LoVo (cell line): ENCODE measurements at regions not wholly inside any gene's neighbourhood (a gene's known extent, or its start where the extent isn't known, plus 50 kb on each side); places are given as distances from the start of the nearest gene placed in this dataset.

Source experiments
- DNase-seq: peaks from one replicate; pipeline ENCODE4 v3.0.0-alpha.2; 2016; ENCODE audit warnings: low spot score

DNA sequence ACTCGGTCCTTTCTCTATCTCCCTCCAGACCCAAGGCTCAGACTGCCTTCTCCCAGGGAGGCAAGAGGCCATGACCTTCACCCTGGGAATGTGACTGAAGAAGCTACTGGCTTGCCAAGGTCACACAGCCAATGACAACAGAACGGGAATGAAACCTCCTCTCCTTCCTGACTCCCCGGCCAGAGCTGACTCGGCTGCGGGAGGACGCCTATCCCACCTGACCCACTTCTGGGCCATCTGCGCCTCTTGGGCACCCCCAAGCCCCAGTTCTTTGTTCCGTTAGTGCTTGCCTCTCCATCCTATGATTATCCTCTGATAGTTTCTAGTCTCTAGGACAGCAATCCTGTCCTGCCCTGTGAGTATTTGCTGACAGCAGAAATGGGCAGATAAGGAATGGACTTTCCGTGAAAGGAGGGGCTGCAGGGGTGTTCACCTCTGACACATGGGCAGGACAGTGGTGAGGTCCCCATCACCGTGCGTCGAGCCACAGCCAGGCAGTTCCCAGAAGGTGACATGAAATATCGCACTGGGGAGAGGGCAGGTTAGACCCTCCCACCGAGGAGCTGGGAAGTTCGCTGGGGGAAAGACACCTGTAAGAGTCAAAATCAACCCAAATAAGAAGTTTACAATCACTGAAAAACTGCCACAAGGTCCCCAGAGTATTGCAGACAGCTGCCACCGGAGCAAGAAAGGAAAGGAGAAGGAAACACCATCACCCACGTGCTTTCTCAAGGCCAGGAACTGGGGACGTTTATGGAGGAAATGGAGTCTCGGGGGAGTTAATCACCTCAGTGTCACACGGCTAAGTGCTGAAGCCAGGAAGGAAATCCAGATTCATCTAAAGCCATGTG is 63.0 kb downstream of the INSIG1 start:
- no peak for DNase-seq

DNA sequence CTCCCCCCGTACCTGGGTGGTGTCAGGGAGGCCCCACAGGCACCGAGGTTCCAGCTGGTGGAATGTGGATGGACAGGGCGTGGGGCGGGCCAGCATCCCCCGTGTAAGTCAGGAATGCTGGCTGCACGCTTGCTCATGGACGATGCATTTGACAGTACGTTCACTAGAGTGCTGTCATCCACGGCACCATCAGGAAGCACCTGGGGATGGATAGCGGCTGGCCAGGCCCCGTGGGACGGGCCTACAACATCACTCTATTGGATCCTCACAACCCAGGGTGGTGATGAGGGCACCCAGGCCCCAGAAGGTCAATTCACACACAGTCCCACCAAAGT is 63.6 kb downstream of the INSIG1 start:
- DNase-seq: no peak

DNA sequence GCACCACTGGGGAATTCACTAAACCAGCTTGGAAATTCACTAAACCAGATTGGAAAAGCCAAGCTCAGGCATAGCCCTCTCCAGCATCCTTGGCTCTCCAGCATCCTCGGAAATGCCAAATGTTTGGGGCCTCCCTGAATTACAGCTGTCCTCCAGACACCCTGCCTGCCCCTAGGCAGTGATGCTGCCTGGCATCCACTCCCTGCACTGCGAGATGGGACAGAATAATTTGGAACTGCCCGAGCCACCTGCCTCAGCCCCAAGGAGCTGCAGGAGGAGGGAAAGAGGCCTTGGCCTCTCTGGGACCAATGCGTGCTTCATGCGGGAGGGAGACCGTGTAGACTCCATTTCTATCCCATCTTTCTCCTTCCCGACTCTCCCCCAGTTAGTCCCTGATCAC is 64.3 kb downstream of the INSIG1 start:
- no peak for DNase-seq

DNA sequence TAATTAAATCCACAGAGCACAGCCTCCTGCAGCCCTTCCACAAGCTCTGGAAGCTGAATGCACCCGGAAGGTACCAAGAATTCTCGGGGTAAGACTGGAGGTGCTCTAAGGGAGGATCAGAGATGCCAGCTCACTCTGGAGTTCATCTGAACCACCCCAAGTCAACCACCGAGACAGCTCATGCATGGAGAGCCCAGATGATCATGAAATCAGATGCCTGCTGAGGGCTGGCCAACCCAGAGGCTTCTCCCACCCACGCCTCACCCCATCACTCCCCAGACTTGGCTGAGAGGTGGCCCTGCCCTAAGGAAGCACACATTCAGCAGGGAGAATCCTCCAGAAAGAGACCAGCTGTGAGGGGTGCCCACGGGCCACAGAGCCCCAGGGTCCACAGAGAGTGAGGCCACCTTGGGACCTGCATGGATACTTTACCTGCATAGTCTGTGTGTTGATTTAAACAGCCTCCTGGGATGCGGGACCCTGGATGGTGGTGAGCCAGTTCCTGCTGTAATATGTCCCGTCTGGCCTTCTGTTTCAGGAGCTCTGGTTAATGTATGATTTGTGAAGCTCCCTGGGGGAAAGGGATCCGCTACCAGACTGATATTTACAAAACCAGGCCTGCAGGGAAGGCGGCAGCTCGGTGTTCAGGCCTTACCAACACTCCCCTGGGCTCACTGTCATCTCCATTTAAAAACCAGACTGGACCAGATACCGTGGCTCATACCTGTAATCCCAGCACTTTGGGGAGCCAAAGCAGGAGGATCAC is 64.9 kb downstream of the INSIG1 start:
- DNase-seq: no peak

DNA sequence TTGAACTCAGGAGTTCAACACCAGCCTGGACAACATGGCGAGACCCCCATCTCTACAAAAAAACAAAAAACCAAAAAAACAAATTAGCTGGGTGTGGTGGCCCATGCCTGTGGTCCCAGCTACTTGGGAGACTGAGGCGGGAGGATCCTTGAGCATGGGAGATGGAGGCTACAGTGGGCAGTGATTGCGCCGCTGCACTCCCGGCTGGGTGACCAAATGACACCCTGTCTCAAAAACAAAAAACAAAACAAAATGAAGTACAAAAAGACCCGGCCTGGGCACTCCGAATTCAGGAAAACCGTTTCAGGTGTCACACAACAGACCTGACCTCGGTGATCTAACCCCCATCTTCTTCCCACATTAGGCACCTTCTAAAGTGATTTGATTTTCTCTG is 65.5 kb downstream of the INSIG1 start:
- DNase-seq: no peak

DNA sequence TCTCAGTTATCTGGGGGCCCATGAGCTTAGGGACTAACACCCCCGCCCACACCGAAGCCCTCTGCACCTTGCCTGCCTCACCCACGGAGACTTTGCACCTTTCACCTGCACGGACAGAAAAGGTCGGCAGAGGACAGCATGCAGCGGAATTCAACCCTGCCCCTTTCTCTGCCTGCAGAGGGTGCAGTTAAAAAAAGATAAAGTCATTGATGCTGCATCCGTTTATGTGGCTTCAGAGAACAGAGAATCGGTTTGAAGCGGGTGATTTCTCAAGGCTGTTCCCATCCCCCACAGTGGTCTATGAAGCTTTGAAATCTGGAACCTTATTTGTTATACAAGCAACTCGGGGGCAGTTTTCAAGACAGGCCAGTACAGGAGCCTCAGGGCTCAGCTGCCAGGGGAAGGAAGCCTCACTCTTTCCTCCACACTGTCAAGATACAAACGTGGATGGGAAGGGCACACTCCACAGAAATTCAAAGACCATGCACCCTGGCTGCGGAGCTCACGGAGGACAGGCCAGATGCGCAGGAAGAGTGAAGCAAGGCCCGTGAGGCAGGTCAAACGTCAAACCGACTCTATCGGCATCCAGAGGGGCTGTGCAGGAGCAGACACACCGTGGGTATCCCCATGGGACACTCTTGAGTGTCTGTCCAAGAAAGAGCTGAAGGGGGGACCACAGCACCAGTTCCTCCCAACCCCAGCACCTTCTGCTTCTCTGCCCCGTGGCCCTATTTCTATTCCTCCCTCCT is 66.3 kb downstream of the INSIG1 start:
- no peak for DNase-seq

DNA sequence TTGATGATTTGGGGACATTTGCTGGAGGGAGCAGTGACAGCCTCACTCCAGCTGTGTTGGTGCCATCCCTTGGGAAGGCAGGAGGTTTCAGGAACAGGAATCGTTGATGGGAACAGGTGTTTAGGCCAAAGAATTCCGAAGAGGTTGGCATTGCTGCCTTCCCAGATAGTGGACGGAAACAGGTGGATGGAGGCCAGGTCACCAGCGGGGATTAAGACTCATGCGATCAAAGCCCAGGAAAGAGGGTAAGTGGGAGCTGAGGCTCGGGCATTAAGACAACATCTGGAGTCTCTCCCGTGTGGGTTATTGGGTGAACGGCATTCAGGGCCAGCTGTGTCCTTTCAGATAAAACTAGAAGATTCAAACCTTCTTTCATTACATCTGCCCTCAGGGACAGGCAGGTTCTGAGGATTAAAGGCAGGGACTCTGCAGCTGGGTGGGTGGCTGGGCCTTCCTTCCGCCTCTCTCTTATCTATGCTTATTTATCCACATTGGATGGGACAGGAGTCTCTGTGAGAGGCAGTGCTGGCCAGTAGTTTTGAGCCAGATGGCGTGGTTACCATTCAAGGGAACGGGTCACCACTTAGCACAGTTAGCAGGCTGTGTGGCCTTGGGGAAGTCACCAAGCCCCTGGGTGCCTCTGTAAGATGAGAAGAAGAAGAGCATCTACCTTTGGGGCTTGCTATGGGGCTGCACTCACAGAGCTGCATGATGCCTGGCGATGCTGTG is 67.6 kb downstream of the INSIG1 start:
- no peak for DNase-seq

DNA sequence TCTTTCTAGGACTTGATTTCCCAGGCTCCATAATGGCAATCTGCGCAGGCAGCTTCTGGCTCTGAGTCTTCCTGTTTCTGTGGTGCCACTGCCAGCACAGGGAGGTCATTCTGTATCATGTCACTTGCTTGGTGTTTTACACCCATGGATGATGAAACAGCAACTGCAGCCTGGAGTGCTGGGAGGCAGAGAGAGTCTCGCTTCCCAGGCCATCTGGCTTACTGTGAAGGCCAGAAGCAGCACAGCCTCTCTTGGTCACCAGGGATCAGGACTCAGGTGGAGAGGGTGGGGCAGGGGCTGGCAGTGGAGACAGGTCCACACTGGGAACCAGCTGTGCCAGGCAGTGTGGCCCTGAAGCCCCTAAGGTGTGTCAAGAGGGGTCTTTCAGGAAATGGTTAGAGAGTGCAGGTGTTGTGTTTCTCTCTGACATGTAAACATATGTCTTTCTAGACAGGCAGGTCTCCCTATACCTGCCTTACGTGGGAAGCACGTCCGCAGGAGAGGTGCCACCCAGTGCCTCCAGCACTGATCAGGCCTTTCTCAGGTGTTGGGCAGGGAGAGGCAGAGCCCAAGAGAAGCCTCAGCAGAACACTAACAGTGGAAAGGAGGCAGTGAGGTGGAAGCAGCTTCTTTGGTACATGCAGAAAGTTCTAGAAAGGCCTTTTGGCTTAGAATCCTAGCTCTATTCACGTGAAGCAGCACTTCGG is 71.4 kb downstream of the INSIG1 start:
- no peak for DNase-seq

DNA sequence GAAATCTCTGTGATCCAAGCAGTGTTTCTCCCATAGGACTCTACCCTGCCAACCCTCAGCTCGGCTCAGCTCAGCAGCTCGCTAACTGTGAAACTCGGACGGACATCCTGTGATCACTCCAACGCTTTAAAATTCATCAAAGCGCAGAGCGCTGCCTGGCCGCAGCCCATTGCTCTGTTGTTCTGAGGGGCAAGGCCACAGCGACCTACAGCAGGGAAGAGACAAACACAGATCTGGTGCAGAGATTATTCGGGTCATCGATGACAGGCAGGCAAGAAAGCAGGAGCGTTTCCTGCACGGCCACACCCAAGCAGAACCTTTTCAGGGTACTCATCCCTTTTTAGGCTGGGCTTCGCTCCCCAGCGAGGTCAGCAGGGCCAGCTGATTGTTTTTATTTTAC is 72.1 kb downstream of the INSIG1 start:
- DNase-seq: no peak

DNA sequence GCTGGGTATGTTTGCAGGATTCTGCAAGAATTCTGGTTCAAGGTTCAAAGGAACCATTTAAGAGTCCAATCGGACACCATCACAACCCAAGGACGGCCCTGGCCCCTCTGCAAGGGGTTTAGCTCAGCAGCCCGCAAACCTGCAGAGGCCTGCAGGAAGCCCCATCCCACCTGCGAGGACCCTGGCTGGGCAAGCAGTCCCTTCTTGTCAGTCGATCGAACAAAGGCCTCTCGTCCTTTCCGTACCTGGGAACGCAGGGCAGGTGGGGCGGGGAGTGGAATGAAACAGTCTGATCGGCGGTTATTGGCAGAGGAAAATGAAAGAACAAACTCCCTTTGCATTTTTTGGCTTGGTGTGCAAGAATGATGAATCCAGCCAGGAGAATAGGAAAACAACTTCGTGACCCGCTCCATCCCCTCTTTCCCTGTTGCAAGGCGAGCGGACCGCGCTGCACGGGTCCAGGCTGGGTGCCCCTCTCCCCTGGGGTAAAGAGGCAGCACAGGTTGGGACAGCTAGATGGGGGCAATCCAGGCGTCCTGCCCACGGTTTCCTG is 73.7 kb downstream of the INSIG1 start:
- no peak for DNase-seq

DNA sequence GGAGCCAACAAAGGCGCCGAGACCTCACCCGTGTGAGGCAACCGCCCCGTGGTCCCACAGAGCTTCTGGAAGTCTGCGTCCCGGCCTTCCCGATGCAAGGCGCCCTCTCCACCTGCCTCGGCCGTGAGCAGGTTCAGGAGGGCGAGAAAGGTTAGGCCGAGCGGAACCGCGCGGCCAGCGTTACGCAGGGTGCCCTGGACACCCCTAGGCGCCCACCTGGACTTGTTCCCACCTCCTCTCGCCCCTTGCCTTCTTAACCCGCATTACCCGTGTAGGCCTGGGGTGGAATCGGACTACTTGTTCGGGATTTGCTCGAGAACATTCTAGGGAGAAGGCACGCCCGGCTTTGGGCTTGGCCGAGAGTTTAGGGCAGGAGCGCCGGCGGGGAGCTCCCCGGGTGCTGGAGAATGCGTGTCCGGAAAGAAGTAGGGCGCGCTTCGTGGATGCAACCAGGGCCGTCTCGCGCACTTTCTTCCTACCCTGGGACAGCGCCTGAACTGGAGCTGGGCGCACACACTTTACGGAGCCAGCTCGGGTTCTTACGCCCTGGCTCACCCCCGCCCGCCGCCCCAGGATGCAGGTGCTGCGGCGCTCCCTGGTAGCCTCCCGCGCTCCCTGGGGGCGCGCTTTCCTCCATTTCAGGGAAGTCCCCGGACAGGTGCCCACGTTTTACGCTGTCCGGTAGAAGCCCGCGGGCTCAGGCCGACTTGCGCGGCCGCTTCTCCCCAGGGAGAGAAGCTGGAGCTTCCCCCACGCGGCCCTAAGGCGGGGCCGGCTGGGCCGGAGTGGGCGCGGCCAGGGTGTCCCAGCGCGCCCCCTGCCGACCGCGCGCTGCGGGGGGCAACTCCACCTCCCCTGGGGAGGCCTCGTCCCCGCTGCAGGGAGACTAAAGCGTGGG is 74.5 kb downstream of the INSIG1 start:
- DNase-seq: no peak

DNA sequence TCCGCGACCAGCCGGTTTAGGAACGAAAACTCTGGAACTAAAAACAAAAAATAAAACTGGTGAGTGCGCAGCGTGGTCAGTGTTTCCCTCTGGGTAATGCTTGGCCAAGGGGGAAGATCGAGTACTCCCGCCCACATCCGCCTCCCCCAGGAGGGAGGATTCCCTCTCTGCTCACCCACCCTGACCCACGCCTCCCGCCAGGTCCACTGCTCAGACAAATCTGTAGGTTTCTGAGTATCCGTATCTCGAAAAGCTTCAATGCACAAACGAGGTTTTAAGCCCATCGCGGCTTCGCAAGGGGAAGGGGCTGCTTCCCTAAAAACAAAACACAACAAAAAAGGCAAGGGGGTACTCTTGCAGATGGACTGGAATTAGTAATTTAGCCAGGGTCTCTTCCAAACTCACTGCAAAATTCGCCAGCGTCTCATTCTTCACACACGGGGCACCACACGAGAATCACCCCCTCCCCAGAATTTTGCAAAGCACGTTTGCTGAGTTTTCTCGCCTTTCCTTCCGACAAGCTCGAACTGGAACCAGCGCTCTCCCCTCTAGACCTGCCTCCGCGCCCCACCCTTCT is 75.2 kb downstream of the INSIG1 start:
- DNase-seq: no peak

DNA sequence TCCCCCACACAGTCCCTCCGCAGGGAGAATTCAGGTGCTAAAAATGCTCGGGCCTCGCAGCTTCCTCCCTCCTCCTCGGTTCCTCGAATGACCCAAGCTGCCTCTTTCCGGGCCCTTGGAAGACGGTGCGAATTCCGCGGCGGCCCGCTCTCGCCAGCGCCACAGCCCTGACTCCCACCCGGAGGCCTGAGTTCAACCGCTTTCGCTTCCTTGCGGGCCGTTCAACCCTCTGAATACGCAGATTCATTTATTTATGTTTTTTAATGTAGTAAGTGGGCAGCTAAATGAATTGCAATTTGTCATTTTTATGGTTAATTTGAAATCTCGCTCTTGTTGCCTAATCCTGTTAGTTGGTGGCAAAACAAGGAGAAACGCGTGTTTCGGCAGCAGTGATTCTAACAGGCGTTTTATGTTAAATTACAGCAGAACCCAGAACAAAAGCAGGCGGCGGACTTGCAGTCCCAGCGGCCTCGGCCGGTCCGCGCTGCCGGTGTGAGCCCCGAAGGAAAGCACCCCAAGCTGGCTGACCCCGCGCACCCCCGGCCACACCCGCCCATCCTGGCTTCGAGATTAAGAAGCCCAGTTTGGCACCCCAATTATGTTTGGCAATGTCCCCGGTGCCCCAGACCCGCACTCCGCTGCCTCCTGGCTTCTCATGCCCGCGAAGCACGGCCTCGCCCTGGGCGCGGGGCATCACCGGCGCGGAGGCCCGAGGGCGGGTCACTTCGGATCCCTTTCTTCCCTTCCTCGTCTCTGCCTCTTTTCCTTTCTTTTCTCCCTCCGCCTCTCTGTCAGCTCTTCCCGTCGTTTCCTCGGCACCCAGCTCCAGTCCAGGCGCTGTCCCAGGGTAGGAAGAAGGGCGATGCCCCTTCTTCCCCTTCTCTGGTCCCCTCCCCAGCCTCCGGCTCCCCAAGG is 75.9 kb downstream of the INSIG1 start:
- no peak for DNase-seq

DNA sequence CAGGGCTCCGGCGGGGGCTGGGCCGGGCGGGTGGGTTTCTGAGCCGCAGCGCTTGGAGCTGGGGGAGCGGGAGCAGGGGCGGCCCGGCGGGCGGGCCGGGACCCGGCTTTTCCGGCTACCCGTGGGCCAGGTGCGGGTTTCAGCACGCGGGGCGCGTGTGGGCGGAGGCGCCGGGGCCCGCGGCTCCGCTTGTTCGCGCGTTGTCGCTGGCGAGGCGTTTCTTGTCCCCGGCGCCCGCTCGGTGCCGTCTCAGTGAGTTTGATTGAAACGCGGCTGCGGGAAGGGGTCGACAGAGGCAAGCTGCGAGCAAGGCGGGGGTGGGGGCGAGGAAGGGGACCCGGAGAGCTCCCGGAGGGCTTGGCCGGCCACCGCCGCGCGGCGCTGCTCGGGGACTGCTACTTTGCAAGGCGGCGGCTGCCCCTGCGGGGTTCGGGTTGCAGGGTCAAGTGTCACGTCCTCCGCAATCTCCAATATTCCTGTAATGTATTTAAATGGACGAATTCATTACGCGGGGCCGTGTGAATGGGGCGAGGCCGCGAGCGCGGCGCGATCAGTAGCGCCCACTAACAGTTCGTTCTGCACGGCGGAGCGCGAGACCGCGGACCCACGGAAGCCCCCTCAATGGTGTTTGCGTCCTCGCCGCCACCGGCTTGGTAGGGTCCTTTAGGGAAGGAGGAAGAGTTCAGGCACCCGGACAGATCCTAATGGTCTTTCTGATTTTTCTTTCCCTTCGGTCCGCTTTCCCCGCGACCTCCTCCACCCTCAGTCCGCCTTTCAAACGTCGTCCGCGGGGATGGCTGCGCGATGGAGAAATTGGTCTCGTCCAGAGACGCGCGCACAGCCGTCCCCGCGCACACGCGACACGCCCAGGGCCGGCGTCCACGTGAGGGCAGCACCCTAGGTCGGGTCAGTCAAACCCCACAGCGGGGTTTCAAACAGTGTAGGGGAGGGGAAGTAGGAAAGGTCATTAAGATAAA is 76.9 kb downstream of the INSIG1 start:
- DNase-seq: no peak

DNA sequence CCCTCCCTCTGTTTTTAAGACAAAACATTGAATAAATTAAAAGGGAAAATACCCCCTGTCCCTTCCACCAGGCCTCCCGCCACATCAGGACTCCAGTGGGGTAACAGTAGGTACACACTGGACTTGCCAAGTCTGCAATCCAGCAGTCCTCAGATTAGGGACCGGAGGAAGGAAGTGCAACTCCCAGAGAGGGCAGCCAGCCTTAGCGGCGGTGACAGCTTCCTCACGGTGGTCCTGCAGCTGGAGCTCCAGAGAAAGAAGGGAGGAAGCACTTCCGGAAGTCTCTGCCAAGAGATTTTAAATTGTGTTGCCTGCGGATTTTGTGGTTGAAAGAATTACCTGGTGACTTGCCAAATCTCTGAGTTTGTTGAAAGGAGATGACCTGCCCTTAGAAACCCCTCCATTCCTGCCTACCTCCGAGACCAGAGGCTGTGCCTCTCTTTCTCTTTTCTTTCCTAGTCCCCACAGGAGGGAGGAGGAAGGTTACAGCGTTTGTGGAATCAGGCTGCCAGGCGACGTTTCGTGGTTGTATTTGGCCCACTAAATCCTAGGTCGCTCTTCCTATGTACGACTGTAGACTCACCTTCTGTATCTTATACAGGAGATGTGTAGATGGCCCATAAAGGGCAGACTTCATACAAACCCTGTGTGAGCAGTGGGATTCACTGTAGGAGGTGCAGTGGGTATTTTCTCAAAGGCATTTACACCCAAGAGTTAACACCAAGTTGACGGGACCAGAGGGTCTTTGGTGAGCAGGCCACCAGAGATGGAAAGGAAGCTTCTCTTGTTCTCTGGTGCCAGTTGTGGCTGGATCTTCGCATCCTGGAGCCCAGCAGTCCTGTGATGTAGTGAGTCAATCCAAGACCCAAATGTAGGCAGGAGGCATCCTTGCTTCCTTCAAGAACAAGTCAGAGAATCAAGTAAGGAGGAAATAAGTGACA is 77.9 kb downstream of the INSIG1 start:
- DNase-seq: no peak

DNA sequence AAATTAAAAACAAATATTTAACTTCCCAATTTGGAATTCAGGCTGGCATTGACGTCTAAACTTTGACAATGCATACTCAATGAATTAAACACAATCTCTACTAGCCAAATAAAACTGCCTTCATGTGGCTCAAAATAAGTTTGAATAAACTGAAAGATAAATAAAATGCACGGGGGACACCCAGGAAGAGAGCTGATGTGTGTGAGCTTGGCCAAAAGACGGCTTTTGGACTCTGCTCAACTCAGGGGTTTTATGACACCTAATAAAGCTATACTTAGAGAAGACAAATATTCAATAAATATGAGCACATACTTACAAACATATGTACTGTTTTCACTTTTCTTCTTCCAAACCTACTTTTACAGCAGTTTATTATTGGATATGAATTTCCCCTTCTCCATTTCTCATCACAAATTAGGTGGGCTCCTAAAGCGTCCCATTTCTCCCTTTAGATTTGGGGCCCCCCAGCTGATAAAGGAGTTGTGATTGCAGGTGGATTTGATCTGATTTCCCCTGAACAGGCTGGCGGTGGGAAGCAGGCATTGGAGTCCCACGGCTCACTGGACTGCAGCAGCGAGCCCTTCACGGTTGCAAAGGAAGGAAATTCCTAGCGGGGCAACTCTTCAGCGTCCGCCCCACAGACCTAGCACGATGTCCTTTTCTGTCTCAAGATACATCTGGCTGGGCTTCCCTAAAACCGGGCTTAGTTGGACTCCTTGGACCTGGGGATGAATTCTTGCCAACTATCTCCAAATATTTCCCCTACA is 79.6 kb downstream of the INSIG1 start:
- DNase-seq: peak; percentile 32
